ENCODE measurements at regions not wholly inside any gene's neighbourhood (a gene's known extent, or its start where the extent isn't known, plus 50 kb on each side); places are given as distances from the start of the nearest gene placed in this dataset.

GRCh38 chr11:16469968-16470367, 113.6 kb upstream of the SOX6 start:
- no peak for TF ChIP-seq CTCF (IDR thresholded peaks at IDR 0.05; ENCODE audit: low read depth, low read length, missing input control)
- TF ChIP-seq REST (IDR thresholded peaks at IDR 0.05): no peak
- no peak for TF ChIP-seq JUND (IDR thresholded peaks at IDR 0.05)
- TF ChIP-seq FOXA2 (IDR thresholded peaks at IDR 0.05): no peak
- no peak for TF ChIP-seq YY1 (IDR thresholded peaks at IDR 0.05)
- no peak for TF ChIP-seq ATF3 (IDR thresholded peaks at IDR 0.05)
- TF ChIP-seq GABPA (IDR thresholded peaks at IDR 0.05 in 1 of 2, conservative IDR thresholded peaks at IDR 0.05 in 1 of 2): no peak
- no peak for TF ChIP-seq SP1 (IDR thresholded peaks at IDR 0.05)
- TF ChIP-seq NR2F2 (IDR thresholded peaks at IDR 0.05): no peak
- TF ChIP-seq EGR1 (IDR thresholded peaks at IDR 0.05; ENCODE audit: low read depth in 2 of 2): no peak
